ENCODE measurements at regions not wholly inside any gene's neighbourhood (a gene's known extent, or its start where the extent isn't known, plus 50 kb on each side); places are given as distances from the start of the nearest gene placed in this dataset.

- Mint-ChIP-seq H3K27ac (no peak overlapping the region), H3K36me3 (no peaks in the 10 kb centered on the region), H3K27me3 (ENCODE audit: insufficient read depth, low read depth) (no peaks in the 10 kb centered on the region), H3K4me3 (no peak overlapping the region), H3K4me1 (peaks cover 3% of the 10 kb centered on the region), H3K9me3 (no peaks in the 10 kb centered on the region)
- Histone ChIP-seq H3K27ac (no peak overlapping the region), H3K4me3 (no peak overlapping the region), H3K4me1 (peaks cover 12% of the 10 kb centered on the region), H3K4me2 (no peak overlapping the region), H4K20me1 (ENCODE audit: low read depth) (no peaks in the 10 kb centered on the region), H3K36me3 (no peaks in the 10 kb centered on the region), H3K27me3 (no peaks in the 10 kb centered on the region), H3K9me3 (ENCODE audit: low read depth) (no peaks in the 10 kb centered on the region), H3K79me2 (ENCODE audit: low read depth) (no peaks in the 10 kb centered on the region), H2AFZ (replicated peaks) (no peak overlapping the region), H3K9ac (no peak overlapping the region), H3F3A (ENCODE audit: low read depth) (no peaks in the 10 kb centered on the region)
- no peak for DNase-seq (ENCODE audit: low spot score)
- TF ChIP-seq EZH2phosphoT487 (IDR thresholded peaks at IDR 0.05) (no peak), EZH2 (IDR thresholded peaks at IDR 0.05) (no peak), CTCF (IDR thresholded peaks at IDR 0.05) (no peak)
Observed at GRCh38 chr15:35680951-35681350, 135.0 kb upstream of the DPH6 start.

GRCh38 chr15:35686347-35686746 lies 140.4 kb upstream of the DPH6 start:
- Histone ChIP-seq H3K9me3 (ENCODE audit: low read depth) (no peaks in the 10 kb centered on the region), H3K4me1 (peaks cover 14% of the 10 kb centered on the region), H3K27me3 (no peaks in the 10 kb centered on the region), H3F3A (ENCODE audit: low read depth) (no peaks in the 10 kb centered on the region), H2AFZ (replicated peaks) (peak overlapping the region; percentile 32), H3K27ac (no peak overlapping the region), H3K4me2 (no peak overlapping the region), H3K36me3 (no peaks in the 10 kb centered on the region), H3K9ac (no peak overlapping the region), H3K4me3 (no peak overlapping the region), H4K20me1 (ENCODE audit: low read depth) (no peaks in the 10 kb centered on the region), H3K79me2 (ENCODE audit: low read depth) (no peaks in the 10 kb centered on the region)
- Mint-ChIP-seq H3K36me3 (no peaks in the 10 kb centered on the region), H3K27me3 (ENCODE audit: insufficient read depth, low read depth) (no peaks in the 10 kb centered on the region), H3K4me1 (peaks cover 6% of the 10 kb centered on the region), H3K27ac (no peak overlapping the region), H3K9me3 (no peaks in the 10 kb centered on the region), H3K4me3 (no peak overlapping the region)
- TF ChIP-seq EZH2phosphoT487 (IDR thresholded peaks at IDR 0.05) (no peak), CTCF (IDR thresholded peaks at IDR 0.05) (no peak), EZH2 (IDR thresholded peaks at IDR 0.05) (no peak)
- DNase-seq (ENCODE audit: low spot score), result no peak

GRCh38 chr15:35689266-35689665 lies 143.3 kb upstream of the DPH6 start:
- H3K27ac Mint-ChIP-seq, result no peak overlapping the region
- TF ChIP-seq CTCF (IDR thresholded peaks at IDR 0.05) (no peak), EZH2 (IDR thresholded peaks at IDR 0.05) (no peak), EZH2phosphoT487 (IDR thresholded peaks at IDR 0.05) (no peak)
- H3K4me1 ChIP-seq, result peaks cover 5% of the 10 kb centered on the region

More at GRCh38 chr15:35689266-35689665, 143.3 kb upstream of the DPH6 start:
- Mint-ChIP-seq H3K27me3 (ENCODE audit: insufficient read depth, low read depth) (no peaks in the 10 kb centered on the region), H3K36me3 (no peaks in the 10 kb centered on the region), H3K9me3 (no peaks in the 10 kb centered on the region), H3K4me1 (peaks cover 4% of the 10 kb centered on the region), H3K4me3 (no peak overlapping the region)
- Histone ChIP-seq H3K9ac (no peak overlapping the region), H3K27ac (no peak overlapping the region), H3K4me3 (no peak overlapping the region), H2AFZ (replicated peaks) (no peak overlapping the region), H3K9me3 (ENCODE audit: low read depth) (no peaks in the 10 kb centered on the region), H3K79me2 (ENCODE audit: low read depth) (no peaks in the 10 kb centered on the region), H3K36me3 (no peaks in the 10 kb centered on the region), H3K27me3 (no peaks in the 10 kb centered on the region), H4K20me1 (ENCODE audit: low read depth) (no peaks in the 10 kb centered on the region), H3F3A (ENCODE audit: low read depth) (no peaks in the 10 kb centered on the region), H3K4me2 (no peak overlapping the region)
- no peak for DNase-seq (ENCODE audit: low spot score)

Data from neural progenitor cell (in vitro differentiated cells).